Esophagus squamous epithelium (tissue), 5 donors: ENCODE measurements at regions not wholly inside any gene's neighbourhood (a gene's known extent, or its start where the extent isn't known, plus 50 kb on each side); places are given as distances from the start of the nearest gene placed in this dataset.

Source experiments
- DNase-seq: peaks from one replicate; lab custom pipeline; 2025; lab: John Stamatoyannopoulos, UW
- H3K27ac ChIP-seq, 4 donors: fragments of 200-600 bp; sonication (generic); one replicate each; pipeline ENCODE4 v1.5.1; 2016 to 2019; ENCODE audit warnings: mild to moderate bottlenecking in 1 of 4
- H3K27me3 ChIP-seq, 4 donors: fragments of 200-600 bp; sonication (generic); 1 replicate in 3 of 4; 2 replicates in 1 of 4; pipeline versions ENCODE4 v1.5.1 to v1.6.0; 2017 to 2021; ENCODE audit warnings: antibody characterized with exemption in 1 of 4
- H3K36me3 ChIP-seq, 3 donors: fragments of 200-600 bp; sonication (generic); one replicate each; pipeline ENCODE4 v1.5.1; 2016 to 2019
- H3K4me1 ChIP-seq, 3 donors: fragments of 200-600 bp; sonication (generic); one replicate each; pipeline ENCODE4 v1.5.1; 2017 to 2019
- H3K4me3 ChIP-seq, 4 donors: fragments of 200-600 bp; sonication (generic); 1 replicate in 3 of 4; 2 replicates in 1 of 4; pipeline ENCODE4 v1.5.1; 2016 to 2019; ENCODE audit warnings: mild to moderate bottlenecking in 2 of 4, moderate library complexity in 1 of 4
- H3K9me3 ChIP-seq, 3 donors: fragments of 200-600 bp; sonication (generic); one replicate each; pipeline ENCODE4 v1.5.1; 2016 to 2019
- POLR2A ChIP-seq, 4 donors: fragments of 450-650 bp; IDR thresholded peaks; one replicate each; pipeline ENCODE4 v1.6.1; 2017; ENCODE audit warnings: antibody characterized with exemption in 4 of 4, mild to moderate bottlenecking in 4 of 4, moderate library complexity in 3 of 4
- WGBS, 2 donors: methylation state at CpG; one replicate each; pipeline ENCODE4 v1.1.5; 2018; 5-methylcytosine and 5-hydroxymethylcytosine counted together
- intact Hi-C: fragments of 100-400 bp; cut with DNase I; formaldehyde crosslinking; loops from one replicate; pipeline ENCODE4 v1.15.0; 2022
- TF ChIP-seq, protein P1 (sequence below), 6 experiments: fragments of 450-650 bp in 4 of 6; fragments of 200-600 bp in 2 of 6; sonication (generic) in 2 of 6; IDR thresholded peaks; one replicate each; pipeline ENCODE4 v1.5.1; 2016 to 2019; ENCODE audit warnings: antibody characterized with exemption in 6 of 6, mild to moderate bottlenecking in 4 of 6, moderate library complexity in 4 of 6
- donor health status: DM: yes; HTN: yes; CAD: no.

GRCh38 chr16:50440531-50440930, 71.7 kb upstream of the BRD7 start:
- 59 to 65% methylated on average over 2 of the region's 2 CpGs for WGBS, 2 donors
- Histone ChIP-seq H3K4me3 (no peak overlapping the region), H3K4me1 (no peaks in the 10 kb centered on the region), H3K9me3 (peaks cover 0 to 21% (median 11%) of the 10 kb centered on the region in 3 donors), H3K36me3 (no peaks in the 10 kb centered on the region), H3K27ac (no peak overlapping the region), H3K27me3 (peaks cover 0 to 7% (median 0%) of the 10 kb centered on the region in 4 donors)
- TF ChIP-seq, protein P1, sequence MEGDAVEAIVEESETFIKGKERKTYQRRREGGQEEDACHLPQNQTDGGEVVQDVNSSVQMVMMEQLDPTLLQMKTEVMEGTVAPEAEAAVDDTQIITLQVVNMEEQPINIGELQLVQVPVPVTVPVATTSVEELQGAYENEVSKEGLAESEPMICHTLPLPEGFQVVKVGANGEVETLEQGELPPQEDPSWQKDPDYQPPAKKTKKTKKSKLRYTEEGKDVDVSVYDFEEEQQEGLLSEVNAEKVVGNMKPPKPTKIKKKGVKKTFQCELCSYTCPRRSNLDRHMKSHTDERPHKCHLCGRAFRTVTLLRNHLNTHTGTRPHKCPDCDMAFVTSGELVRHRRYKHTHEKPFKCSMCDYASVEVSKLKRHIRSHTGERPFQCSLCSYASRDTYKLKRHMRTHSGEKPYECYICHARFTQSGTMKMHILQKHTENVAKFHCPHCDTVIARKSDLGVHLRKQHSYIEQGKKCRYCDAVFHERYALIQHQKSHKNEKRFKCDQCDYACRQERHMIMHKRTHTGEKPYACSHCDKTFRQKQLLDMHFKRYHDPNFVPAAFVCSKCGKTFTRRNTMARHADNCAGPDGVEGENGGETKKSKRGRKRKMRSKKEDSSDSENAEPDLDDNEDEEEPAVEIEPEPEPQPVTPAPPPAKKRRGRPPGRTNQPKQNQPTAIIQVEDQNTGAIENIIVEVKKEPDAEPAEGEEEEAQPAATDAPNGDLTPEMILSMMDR (IDR thresholded peaks at IDR 0.05) = no peak
- TF ChIP-seq POLR2A (IDR thresholded peaks at IDR 0.05) = no peak
- DNase-seq = no peak
- intact Hi-C loops = no loop called here

DNA sequence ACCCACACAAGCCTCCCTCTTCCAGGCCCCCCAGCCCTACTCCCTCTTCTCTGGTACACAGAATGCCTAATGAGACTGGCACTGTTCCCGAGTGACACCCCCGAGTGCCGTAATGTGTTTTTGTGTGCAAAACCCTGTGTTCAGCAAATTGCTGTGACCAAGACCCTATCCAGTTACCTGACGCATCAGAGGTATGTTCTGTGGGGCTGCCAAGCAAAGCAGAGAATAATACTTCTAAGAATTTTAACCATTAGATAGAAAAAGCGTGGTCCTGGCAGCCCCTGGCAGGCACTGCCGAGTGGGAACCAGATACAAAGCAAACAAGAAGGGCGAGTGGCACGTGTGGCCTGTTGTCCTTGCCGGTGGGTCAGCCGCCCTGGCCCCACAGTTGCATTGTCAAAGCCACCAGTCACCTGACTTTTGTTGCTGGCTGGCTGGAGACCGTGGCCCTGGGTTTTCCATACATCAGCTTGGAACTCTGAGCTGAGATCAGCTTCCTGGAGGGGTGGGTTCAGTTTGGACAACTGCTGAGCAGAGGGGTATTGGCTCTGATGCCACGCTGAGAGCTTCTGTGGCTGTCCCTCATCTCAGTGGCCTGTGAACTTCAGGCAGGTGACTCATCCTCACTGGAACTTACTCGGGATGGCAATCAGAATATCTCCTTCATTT, 69.1 kb upstream of the BRD7 start:
- DNase-seq = no peak
- Histone ChIP-seq H3K4me1 (no peaks in the 10 kb centered on the region), H3K27me3 (peaks cover 0 to 28% (median 0%) of the 10 kb centered on the region in 4 donors), H3K4me3 (no peak overlapping the region), H3K27ac (no peak overlapping the region), H3K9me3 (peaks cover 0 to 21% (median 11%) of the 10 kb centered on the region in 3 donors), H3K36me3 (no peaks in the 10 kb centered on the region)
- TF ChIP-seq POLR2A (IDR thresholded peaks at IDR 0.05) = no peak
- intact Hi-C loops = no loop called here
- 56 to 60% methylated on average over 10 to 11 of the region's 13 CpGs for WGBS, 2 donors

DNA sequence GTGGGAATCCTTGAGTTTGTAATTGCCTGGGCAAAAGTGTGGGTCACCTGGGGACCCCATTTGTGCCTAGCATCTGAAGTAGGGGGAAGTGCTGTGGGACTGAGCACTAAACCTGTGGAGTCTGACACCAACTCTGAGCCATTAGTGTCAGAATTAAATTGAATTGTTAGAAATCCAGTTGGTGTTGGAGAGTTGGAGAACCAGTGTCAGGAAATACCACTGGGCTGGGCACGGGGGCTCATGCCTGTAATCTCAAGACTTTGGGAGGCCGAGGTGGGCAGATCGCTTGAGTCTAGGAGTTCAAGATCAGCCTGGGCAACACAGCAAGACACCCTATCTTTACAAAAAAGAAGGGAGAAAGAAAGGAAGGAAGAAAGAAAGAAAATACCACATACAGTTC, 67.5 kb upstream of the BRD7 start:
- DNase-seq = no peak
- WGBS, 2 donors = 66 to 86% methylated on average over 3 of the region's 3 CpGs

DNA sequence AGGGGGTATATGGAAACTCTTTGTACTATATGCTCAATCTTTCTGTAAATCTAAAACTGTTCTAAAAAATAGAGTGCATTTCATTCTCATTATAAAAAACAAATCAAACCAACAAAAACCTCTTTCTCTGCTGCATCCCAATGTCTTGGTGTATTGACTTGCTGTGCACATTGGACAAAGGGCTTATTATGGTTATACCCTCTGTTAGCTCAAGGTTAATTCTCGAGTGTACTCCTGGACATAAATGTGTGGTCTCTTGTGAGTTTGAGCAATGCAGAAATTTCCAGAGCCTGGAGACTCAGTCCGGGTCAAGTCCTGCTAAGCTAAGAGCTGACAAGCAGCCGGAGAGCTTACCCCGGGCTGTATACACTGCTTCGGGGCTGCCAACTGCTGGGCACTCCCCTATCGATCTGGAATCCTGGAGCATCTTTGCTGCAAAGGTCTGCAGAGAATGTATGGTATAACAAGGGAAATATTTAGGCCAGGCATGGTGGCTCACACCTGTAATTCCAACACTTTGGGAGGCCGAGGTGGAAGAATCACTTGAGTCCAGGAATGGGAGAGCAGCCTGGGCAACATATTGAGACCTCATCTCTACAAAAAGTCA, 66.2 kb upstream of the BRD7 start:
- no peak overlapping the region for H3K27ac ChIP-seq
- peaks cover 0 to 4% (median 0%) of the 10 kb centered on the region in 3 donors for H3K9me3 ChIP-seq
- TF ChIP-seq POLR2A (IDR thresholded peaks at IDR 0.05) = no peak
- TF ChIP-seq, protein P1 (IDR thresholded peaks at IDR 0.05) = no peak
- intact Hi-C loops = no loop called here
- H3K4me1 ChIP-seq = no peaks in the 10 kb centered on the region
- no peaks in the 10 kb centered on the region for H3K36me3 ChIP-seq
- no peak overlapping the region for H3K4me3 ChIP-seq
- H3K27me3 ChIP-seq = peaks cover 0 to 46% (median 0%) of the 10 kb centered on the region in 4 donors
- DNase-seq = no peak
- WGBS, 2 donors = 79 to 87% methylated on average over 7 of the region's 7 CpGs

More for the DNA sequence above, 67.5 kb upstream of the BRD7 start:
- H3K4me3 ChIP-seq = no peak overlapping the region
- TF ChIP-seq, protein P1 (IDR thresholded peaks at IDR 0.05) = no peak
- TF ChIP-seq POLR2A (IDR thresholded peaks at IDR 0.05) = no peak
- H3K4me1 ChIP-seq = no peaks in the 10 kb centered on the region
- no peaks in the 10 kb centered on the region for H3K36me3 ChIP-seq
- H3K9me3 ChIP-seq = peaks cover 0 to 8% (median 2%) of the 10 kb centered on the region in 3 donors
- intact Hi-C loops = no loop called here
- H3K27me3 ChIP-seq = peaks cover 0 to 36% (median 0%) of the 10 kb centered on the region in 4 donors
- no peak overlapping the region for H3K27ac ChIP-seq

- peaks cover 0 to 51% (median 0%) of the 10 kb centered on the region in 4 donors for H3K27me3 ChIP-seq
- no peak for DNase-seq
- no peak overlapping the region for H3K4me3 ChIP-seq
- H3K4me1 ChIP-seq = no peaks in the 10 kb centered on the region
- H3K9me3 ChIP-seq = no peaks in the 10 kb centered on the region
- H3K27ac ChIP-seq = no peak overlapping the region
- intact Hi-C loops = no loop called here
- WGBS, 2 donors = 76 to 90% methylated on average over 3 of the region's 3 CpGs
- no peaks in the 10 kb centered on the region for H3K36me3 ChIP-seq
- TF ChIP-seq POLR2A (IDR thresholded peaks at IDR 0.05) = no peak
- TF ChIP-seq, protein P1 (IDR thresholded peaks at IDR 0.05) = no peak
Measured at GRCh38 chr16:50430076-50430475, 61.3 kb upstream of the BRD7 start.
